ENCODE measurements at regions not wholly inside any gene's neighbourhood (a gene's known extent, or its start where the extent isn't known, plus 50 kb on each side); places are given as distances from the start of the nearest gene placed in this dataset.
"Not testable (repeated sequence)": the region's sequence is repeated elsewhere in the genome, so short reads cannot be mapped to it uniquely, and the experiment has no call there.

GRCh38 chr22:26087816-26088215 is 81.4 kb upstream of the SEZ6L start:
- H3K4me1 Mint-ChIP-seq = no peaks in the 10 kb centered on the region
- no peak overlapping the region for H3K4me3 Mint-ChIP-seq
- Histone ChIP-seq H3K9ac (ENCODE audit: insufficient read depth, low read length, poor library complexity, severe bottlenecking) (no peak overlapping the region), H2AFZ (ENCODE audit: insufficient read depth, low read depth, low read length, poor library complexity, severe bottlenecking) (no peak overlapping the region), H4K20me1 (ENCODE audit: insufficient read depth, low read length) (no peaks in the 10 kb centered on the region), H3K36me3 (replicated peaks in 1 of 2; ENCODE audit: control insufficient read depth in 1 of 2, insufficient read depth in 2 of 2, low read length in 2 of 2) (no peaks in the 10 kb centered on the region), H3K27ac (ENCODE audit: low read depth in 1 of 2, low read length in 2 of 2) (no peak overlapping the region), H3K4me2 (replicated peaks; ENCODE audit: extremely low read depth, low read length, poor library complexity, severe bottlenecking) (no peak overlapping the region), H3K4me3 (replicated peaks in 1 of 3; ENCODE audit: low read depth in 2 of 3, low read length in 3 of 3) (no peak overlapping the region), H3K4me1 (ENCODE audit: control insufficient read depth in 1 of 2, insufficient read depth in 2 of 2, low read length in 2 of 2) (no peaks in the 10 kb centered on the region), H3K9me3 (replicated peaks in 1 of 2; ENCODE audit: control insufficient read depth in 1 of 2, insufficient read depth in 1 of 2, low read length in 2 of 2) (no peaks in the 10 kb centered on the region), H3K79me2 (ENCODE audit: insufficient read depth, low read length) (no peaks in the 10 kb centered on the region), H3K27me3 (ENCODE audit: control insufficient read depth in 2 of 2, insufficient read depth in 2 of 2, low read length in 2 of 2) (peaks cover 0 to 2% of the 10 kb centered on the region in 2 donors)
- intact Hi-C loops (cut with micrococcal nuclease) = no loop called here
- no peak for TF ChIP-seq CTCF (IDR thresholded peaks at IDR 0.05)
- H3K27ac Mint-ChIP-seq = no peak overlapping the region
- H3K9me3 Mint-ChIP-seq = no peaks in the 10 kb centered on the region
- H3K27me3 Mint-ChIP-seq (ENCODE audit: low read depth in 3 of 3) = peaks cover 6 to 17% (median 11%) of the 10 kb centered on the region in 3 donors
- no peaks in the 10 kb centered on the region for H3K36me3 Mint-ChIP-seq
- 93% methylated on average over 3 of the region's 8 CpGs for WGBS (ENCODE audit: insufficient coverage)
- no peak for DNase-seq

- Mint-ChIP-seq H3K36me3 (no peaks in the 10 kb centered on the region), H3K27me3 (ENCODE audit: low read depth in 3 of 3) (peaks cover 6 to 17% (median 11%) of the 10 kb centered on the region in 3 donors), H3K27ac (no peak overlapping the region), H3K9me3 (peaks cover 0 to 9% (median 7%) of the 10 kb centered on the region in 7 donors), H3K4me3 (no peak overlapping the region), H3K4me1 (peaks cover 12% of the 10 kb centered on the region)
- 80% methylated on average over 6 of the region's 6 CpGs for WGBS (ENCODE audit: insufficient coverage)
- peaks cover 12% of the 10 kb centered on the region in 2 donors for H3K4me1 ChIP-seq (ENCODE audit: control insufficient read depth in 1 of 2, insufficient read depth in 2 of 2, low read length in 2 of 2)
- H3K36me3 ChIP-seq (replicated peaks in 1 of 2; ENCODE audit: control insufficient read depth in 1 of 2, insufficient read depth in 2 of 2, low read length in 2 of 2) = no peaks in the 10 kb centered on the region
- H2AFZ ChIP-seq (ENCODE audit: insufficient read depth, low read depth, low read length, poor library complexity, severe bottlenecking) = no peak overlapping the region
- H4K20me1 ChIP-seq (ENCODE audit: insufficient read depth, low read length) = no peaks in the 10 kb centered on the region
- DNase-seq = no peak
- no peak overlapping the region for H3K4me2 ChIP-seq (replicated peaks; ENCODE audit: extremely low read depth, low read length, poor library complexity, severe bottlenecking)
- no peaks in the 10 kb centered on the region for H3K79me2 ChIP-seq (ENCODE audit: insufficient read depth, low read length)
- H3K27ac ChIP-seq (ENCODE audit: low read depth in 1 of 2, low read length in 2 of 2) = no peak overlapping the region
- no peak overlapping the region for H3K9ac ChIP-seq (ENCODE audit: insufficient read depth, low read length, poor library complexity, severe bottlenecking)
- no peak overlapping the region for H3K4me3 ChIP-seq (replicated peaks in 1 of 3; ENCODE audit: low read depth in 2 of 3, low read length in 3 of 3)
- intact Hi-C loops (cut with micrococcal nuclease) = no loop called here
- no peak for TF ChIP-seq CTCF (IDR thresholded peaks at IDR 0.05)
- peaks cover 0 to 2% of the 10 kb centered on the region in 2 donors for H3K27me3 ChIP-seq (ENCODE audit: control insufficient read depth in 2 of 2, insufficient read depth in 2 of 2, low read length in 2 of 2)
- H3K9me3 ChIP-seq (replicated peaks in 1 of 2; ENCODE audit: control insufficient read depth in 1 of 2, insufficient read depth in 1 of 2, low read length in 2 of 2) = no peaks in the 10 kb centered on the region
These were observed 78.4 kb upstream of the SEZ6L start for GRCh38 chr22:26090821-26091220.

GRCh38 chr22:26094497-26094896 is 74.8 kb upstream of the SEZ6L start:
- DNase-seq; H3K79me2 ChIP-seq (ENCODE audit: insufficient read depth, low read length); H4K20me1 ChIP-seq (ENCODE audit: insufficient read depth, low read length); H3K4me3 ChIP-seq (replicated peaks in 1 of 3; ENCODE audit: low read depth in 2 of 3, low read length in 3 of 3); H3K27me3 ChIP-seq (ENCODE audit: control insufficient read depth in 2 of 2, insufficient read depth in 2 of 2, low read length in 2 of 2); H3K9me3 ChIP-seq (replicated peaks in 1 of 2; ENCODE audit: control insufficient read depth in 1 of 2, insufficient read depth in 1 of 2, low read length in 2 of 2); intact Hi-C loops (cut with micrococcal nuclease); H3K36me3 ChIP-seq (replicated peaks in 1 of 2; ENCODE audit: control insufficient read depth in 1 of 2, insufficient read depth in 2 of 2, low read length in 2 of 2); H3K4me2 ChIP-seq (replicated peaks; ENCODE audit: extremely low read depth, low read length, poor library complexity, severe bottlenecking); H3K27ac ChIP-seq (ENCODE audit: low read depth in 1 of 2, low read length in 2 of 2); H3K4me3 Mint-ChIP-seq; H3K9me3 Mint-ChIP-seq; H2AFZ ChIP-seq (ENCODE audit: insufficient read depth, low read depth, low read length, poor library complexity, severe bottlenecking); H3K36me3 Mint-ChIP-seq; H3K9ac ChIP-seq (ENCODE audit: insufficient read depth, low read length, poor library complexity, severe bottlenecking): not testable (repeated sequence)
- 87% methylated on average over 2 of the region's 7 CpGs for WGBS (ENCODE audit: insufficient coverage)
- Mint-ChIP-seq H3K27ac (peak overlapping the region in 1 of 7 donors; percentile 33), H3K4me1 (peaks cover 16% of the 10 kb centered on the region), H3K27me3 (ENCODE audit: low read depth in 3 of 3) (peaks cover 4 to 10% (median 4%) of the 10 kb centered on the region in 3 donors)
- H3K4me1 ChIP-seq (ENCODE audit: control insufficient read depth in 1 of 2, insufficient read depth in 2 of 2, low read length in 2 of 2) = peaks cover 16 to 17% of the 10 kb centered on the region in 2 donors
